Stomach (tissue), 4 donors: ENCODE measurements at regions not wholly inside any gene's neighbourhood (a gene's known extent, or its start where the extent isn't known, plus 50 kb on each side); places are given as distances from the start of the nearest gene placed in this dataset.

ENCODE experiments used
- CTCF ChIP-seq, 7 experiments: fragments of 450-650 bp in 4 of 7; fragments of 200-600 bp in 3 of 7; sonication (generic) in 3 of 7; IDR thresholded peaks; one replicate each; pipeline ENCODE4 v1.5.1; 2016 to 2019; ENCODE audit warnings: antibody characterized with exemption in 7 of 7, control low read depth in 2 of 7, mild to moderate bottlenecking in 1 of 7
- EP300 ChIP-seq: sonication (generic); formaldehyde crosslinking; IDR thresholded peaks from one replicate; pipeline ENCODE4 v1.6.1; 2017; ENCODE audit warnings: antibody characterized with exemption
- POLR2A ChIP-seq, 4 donors: fragments of 450-650 bp; IDR thresholded peaks; one replicate each; pipeline ENCODE4 v1.6.1; 2016; ENCODE audit warnings: antibody characterized with exemption in 4 of 4, control low read depth in 2 of 4, mild to moderate bottlenecking in 1 of 4, moderate library complexity in 1 of 4
- POLR2AphosphoS5 ChIP-seq, 3 donors: sonication (generic); formaldehyde crosslinking; IDR thresholded peaks; one replicate each; pipeline ENCODE4 v1.6.1; 2016; ENCODE audit warnings: antibody characterized with exemption in 3 of 3

- TF ChIP-seq POLR2A (IDR thresholded peaks at IDR 0.05) (no peak), CTCF (IDR thresholded peaks at IDR 0.05) (no peak), POLR2AphosphoS5 (IDR thresholded peaks at IDR 0.05) (no peak), EP300 (no peak)
These were observed 505.0 kb downstream of the SLC16A7 start for GRCh38 chr12:60100852-60101251.
